Neural crest cell (in vitro differentiated cells): ENCODE measurements at regions not wholly inside any gene's neighbourhood (a gene's known extent, or its start where the extent isn't known, plus 50 kb on each side); places are given as distances from the start of the nearest gene placed in this dataset.
"Not testable (repeated sequence)": the region's sequence is repeated elsewhere in the genome, so short reads cannot be mapped to it uniquely, and the experiment has no call there.

Experiments used
- DNase-seq: peaks from one replicate; pipeline ENCODE4 v3.0.0; 2021; ENCODE audit warnings: low read depth, mixed read lengths, low spot score
- H3K27ac Mint-ChIP-seq: one replicate; pipeline ENCODE4 v1.8.0; 2021; ENCODE audit warnings: mild to moderate bottlenecking, mixed read lengths; ENCODE audit not compliant: unreplicated experiment
- H3K27me3 Mint-ChIP-seq: 2 replicates; pipeline ENCODE4 v1.8.0; 2021; ENCODE audit warnings: low read depth, mild to moderate bottlenecking, mixed read lengths
- H3K36me3 Mint-ChIP-seq: 2 replicates; pipeline ENCODE4 v1.8.0; 2021; ENCODE audit warnings: low read depth, mild to moderate bottlenecking, mixed read lengths
- H3K4me1 Mint-ChIP-seq: 2 replicates; pipeline ENCODE4 v1.8.0; 2021; ENCODE audit warnings: mixed read lengths
- H3K4me3 Mint-ChIP-seq: one replicate; pipeline ENCODE4 v1.8.0; 2021; ENCODE audit warnings: mild to moderate bottlenecking, mixed read lengths
- H3K9me3 Mint-ChIP-seq: 2 replicates; pipeline ENCODE4 v1.8.0; 2021; ENCODE audit warnings: mixed read lengths
- CTCF ChIP-seq: fragments of 200-600 bp; sonication (generic); conservative IDR thresholded peaks from 2 replicates; pipeline ENCODE4 v1.5.0; 2021; ENCODE audit warnings: antibody characterized with exemption, mild to moderate bottlenecking

GRCh38 chr18:46199515-46200147, 95.4 kb downstream of the HAUS1 start:
- Mint-ChIP-seq H3K36me3 (no peaks in the 10 kb centered on the region), H3K4me1 (peaks cover 9% of the 10 kb centered on the region), H3K27me3 (no peaks in the 10 kb centered on the region), H3K4me3 (no peak overlapping the region), H3K9me3 (no peaks in the 10 kb centered on the region), H3K27ac (no peak overlapping the region)
- TF ChIP-seq CTCF: no peak
- DNase-seq: no peak

- H3K36me3 Mint-ChIP-seq, H3K4me1 Mint-ChIP-seq, H3K4me3 Mint-ChIP-seq, H3K9me3 Mint-ChIP-seq, H3K27me3 Mint-ChIP-seq, DNase-seq: not testable (repeated sequence)
- H3K27ac Mint-ChIP-seq: peak overlapping the region; percentile 43
Observed at GRCh38 chr18:46200178-46201055, 96.2 kb downstream of the HAUS1 start.

GRCh38 chr18:46204143-46204542, 100.0 kb downstream of the HAUS1 start:
- no peak overlapping the region for H3K4me3 Mint-ChIP-seq

GRCh38 chr18:46207985-46208384, 103.8 kb downstream of the HAUS1 start:
- peaks cover 9% of the 10 kb centered on the region for H3K4me1 Mint-ChIP-seq
- H3K4me3 Mint-ChIP-seq: no peak overlapping the region
- H3K27me3 Mint-ChIP-seq: no peaks in the 10 kb centered on the region
- no peak overlapping the region for H3K27ac Mint-ChIP-seq
- TF ChIP-seq CTCF: no peak
- H3K9me3 Mint-ChIP-seq: no peaks in the 10 kb centered on the region
- peaks cover 2% of the 10 kb centered on the region for H3K36me3 Mint-ChIP-seq
- no peak for DNase-seq

More at GRCh38 chr18:46204143-46204542, 100.0 kb downstream of the HAUS1 start:
- Mint-ChIP-seq H3K27ac (no peak overlapping the region), H3K27me3 (no peaks in the 10 kb centered on the region), H3K9me3 (no peaks in the 10 kb centered on the region), H3K36me3 (no peaks in the 10 kb centered on the region), H3K4me1 (peaks cover 9% of the 10 kb centered on the region)
- no peak for TF ChIP-seq CTCF
- DNase-seq: no peak

GRCh38 chr18:46209161-46209560, 105.0 kb downstream of the HAUS1 start:
- no peak for DNase-seq
- Mint-ChIP-seq H3K36me3 (peaks cover 2% of the 10 kb centered on the region), H3K27ac (no peak overlapping the region), H3K4me1 (no peaks in the 10 kb centered on the region), H3K9me3 (no peaks in the 10 kb centered on the region), H3K4me3 (no peak overlapping the region), H3K27me3 (no peaks in the 10 kb centered on the region)
- no peak for TF ChIP-seq CTCF

- no peak overlapping the region for H3K4me3 Mint-ChIP-seq
- no peak for DNase-seq
- no peaks in the 10 kb centered on the region for H3K4me1 Mint-ChIP-seq
- no peaks in the 10 kb centered on the region for H3K9me3 Mint-ChIP-seq
- TF ChIP-seq CTCF: no peak
- H3K27ac Mint-ChIP-seq: no peak overlapping the region
- H3K27me3 Mint-ChIP-seq: no peaks in the 10 kb centered on the region
- peaks cover 2% of the 10 kb centered on the region for H3K36me3 Mint-ChIP-seq
Observed at GRCh38 chr18:46211816-46212215, 107.6 kb downstream of the HAUS1 start.
